ENCODE measurements at regions not wholly inside any gene's neighbourhood (a gene's known extent, or its start where the extent isn't known, plus 50 kb on each side); places are given as distances from the start of the nearest gene placed in this dataset.

GRCh38 chrX:126376465-126376864 lies 176.1 kb downstream of the DCAF12L1 start (continued):
- TF ChIP-seq RAD51 (IDR thresholded peaks at IDR 0.05; ENCODE audit: borderline replicate concordance) (no peak), MNT (IDR thresholded peaks at IDR 0.05) (no peak)

- CTCF ChIA-PET (ENCODE audit: low intra/inter-chr PET ratio, low total read pairs), result no interaction called here
- BruUV-seq (replicated peaks), result no TSS peak
- no peak for TF ChIP-seq ZBTB49 (CRISPR knock-in tag; IDR thresholded peaks at IDR 0.05; ENCODE audit: borderline replicate concordance)
- no peaks in the 10 kb centered on the region for H3K36me3 ChIP-seq (replicated peaks in 1 of 2; ENCODE audit: control insufficient read depth in 1 of 2, insufficient read depth in 2 of 2, low read length in 2 of 2)
- in situ Hi-C loops (cut with HindIII; ENCODE audit: extremely low pct_ligation_motif_present, low pct_unique_long_range_greater_than_20kb) (no loop called here), intact Hi-C loops (cut with micrococcal nuclease; ENCODE audit: unreplicated experiment) (no loop called here)
- no peaks in the 10 kb centered on the region for H3K4me1 ChIP-seq (ENCODE audit: insufficient read depth, low read length)
- H3K4me2 ChIP-seq (ENCODE audit: low read depth, low read length), result no peak overlapping the region
- DNase-seq (ENCODE audit: low spot score), result no peak
- POLR2A ChIA-PET, result no interaction called here
- H3K27ac ChIP-seq (ENCODE audit: extremely low read length, insufficient read depth, low read length), result no peak overlapping the region
- FAIRE-seq, result no peak
- H3K27me3 ChIP-seq (ENCODE audit: control insufficient read depth in 1 of 2, insufficient read depth in 2 of 2, low read length in 2 of 2), result no peaks in the 10 kb centered on the region
- no peak overlapping the region for H3K9ac ChIP-seq (ENCODE audit: insufficient read depth, low read depth, low read length)
- peaks cover 36% of the 10 kb centered on the region for H3K9me3 ChIP-seq (ENCODE audit: low read length)
- H3K79me2 ChIP-seq (ENCODE audit: insufficient read depth, low read length), result no peaks in the 10 kb centered on the region
- no peak for ATAC-seq
- no peak overlapping the region for H2AFZ ChIP-seq (ENCODE audit: low read length)
- no peaks in the 10 kb centered on the region for H4K20me1 ChIP-seq (ENCODE audit: insufficient read depth, low read length)
- no peak overlapping the region for H3K4me3 ChIP-seq (replicated peaks in 1 of 3; ENCODE audit: insufficient read depth in 1 of 3, low read depth in 2 of 3, low read length in 3 of 3)
Measured at GRCh38 chrX:126342859-126343258, 176.8 kb upstream of the DCAF12L2 start.

GRCh38 chrX:126339928-126340327 lies 173.8 kb upstream of the DCAF12L2 start:
- H3K36me3 ChIP-seq (replicated peaks in 1 of 2; ENCODE audit: control insufficient read depth in 1 of 2, insufficient read depth in 2 of 2, low read length in 2 of 2), result no peaks in the 10 kb centered on the region
- ChIA-PET CTCF (ENCODE audit: low intra/inter-chr PET ratio, low total read pairs) (no interaction called here), POLR2A (no interaction called here)
- in situ Hi-C loops (cut with HindIII; ENCODE audit: extremely low pct_ligation_motif_present, low pct_unique_long_range_greater_than_20kb) (no loop called here), intact Hi-C loops (cut with micrococcal nuclease; ENCODE audit: unreplicated experiment) (no loop called here)
- ATAC-seq (no peak), DNase-seq (ENCODE audit: low spot score) (no peak), FAIRE-seq (no peak)
- H3K79me2 ChIP-seq (ENCODE audit: insufficient read depth, low read length), result no peaks in the 10 kb centered on the region
- no peak overlapping the region for H3K9ac ChIP-seq (ENCODE audit: insufficient read depth, low read depth, low read length)
- BruUV-seq (replicated peaks), result no TSS peak
- 69% methylated on average over 3 of the region's 3 CpGs for WGBS (ENCODE audit: low lambda C conversion rate)
- no peaks in the 10 kb centered on the region for H3K4me1 ChIP-seq (ENCODE audit: insufficient read depth, low read length)
- no peak overlapping the region for H3K27ac ChIP-seq (ENCODE audit: extremely low read length, insufficient read depth, low read length)
- no peak overlapping the region for H2AFZ ChIP-seq (ENCODE audit: low read length)
- no peak overlapping the region for H3K4me3 ChIP-seq (replicated peaks in 1 of 3; ENCODE audit: insufficient read depth in 1 of 3, low read depth in 2 of 3, low read length in 3 of 3)
- H4K20me1 ChIP-seq (ENCODE audit: insufficient read depth, low read length), result no peaks in the 10 kb centered on the region
- H3K27me3 ChIP-seq (ENCODE audit: control insufficient read depth in 1 of 2, insufficient read depth in 2 of 2, low read length in 2 of 2), result no peaks in the 10 kb centered on the region
- H3K4me2 ChIP-seq (ENCODE audit: low read depth, low read length), result no peak overlapping the region
- peaks cover 28% of the 10 kb centered on the region for H3K9me3 ChIP-seq (ENCODE audit: low read length)
- TF ChIP-seq ZNF597 (CRISPR knock-in tag; IDR thresholded peaks at IDR 0.05) (no peak), SUZ12 (IDR thresholded peaks at IDR 0.05; ENCODE audit: low read depth, low read length) (no peak), ZBTB14 (CRISPR knock-in tag; IDR thresholded peaks at IDR 0.05) (no peak), TBL1XR1 (IDR thresholded peaks at IDR 0.05; ENCODE audit: borderline replicate concordance, low read length, partially characterized antibody) (no peak), ZBTB46 (CRISPR knock-in tag; IDR thresholded peaks at IDR 0.05; ENCODE audit: borderline replicate concordance) (no peak), PAF1 (CRISPR knock-in tag; IDR thresholded peaks at IDR 0.05) (no peak), RARA (CRISPR knock-in tag; IDR thresholded peaks at IDR 0.05) (no peak)

Measured in HepG2 (cell line).